ENCODE measurements at regions not wholly inside any gene's neighbourhood (a gene's known extent, or its start where the extent isn't known, plus 50 kb on each side); places are given as distances from the start of the nearest gene placed in this dataset.

DNA sequence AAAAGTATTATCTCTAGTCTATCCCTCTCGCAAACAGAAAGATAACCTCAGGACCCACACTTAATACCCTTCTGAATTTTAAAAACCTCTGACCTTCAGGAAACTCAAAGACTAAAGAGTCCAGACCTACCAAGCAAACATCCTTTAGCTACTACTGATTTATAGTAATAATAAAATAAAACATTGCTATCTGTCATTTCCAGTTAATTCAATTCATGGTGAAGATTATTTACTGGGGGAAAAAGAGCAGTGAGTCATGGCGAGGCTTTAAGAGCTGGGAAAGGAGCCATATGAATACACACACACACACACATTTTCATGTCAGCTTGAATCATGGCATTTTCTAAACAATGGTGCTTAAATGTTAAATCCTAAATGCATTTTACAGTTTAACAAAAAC, 87.1 kb downstream of the FAM76B start:
- TF ChIP-seq, protein P1, sequence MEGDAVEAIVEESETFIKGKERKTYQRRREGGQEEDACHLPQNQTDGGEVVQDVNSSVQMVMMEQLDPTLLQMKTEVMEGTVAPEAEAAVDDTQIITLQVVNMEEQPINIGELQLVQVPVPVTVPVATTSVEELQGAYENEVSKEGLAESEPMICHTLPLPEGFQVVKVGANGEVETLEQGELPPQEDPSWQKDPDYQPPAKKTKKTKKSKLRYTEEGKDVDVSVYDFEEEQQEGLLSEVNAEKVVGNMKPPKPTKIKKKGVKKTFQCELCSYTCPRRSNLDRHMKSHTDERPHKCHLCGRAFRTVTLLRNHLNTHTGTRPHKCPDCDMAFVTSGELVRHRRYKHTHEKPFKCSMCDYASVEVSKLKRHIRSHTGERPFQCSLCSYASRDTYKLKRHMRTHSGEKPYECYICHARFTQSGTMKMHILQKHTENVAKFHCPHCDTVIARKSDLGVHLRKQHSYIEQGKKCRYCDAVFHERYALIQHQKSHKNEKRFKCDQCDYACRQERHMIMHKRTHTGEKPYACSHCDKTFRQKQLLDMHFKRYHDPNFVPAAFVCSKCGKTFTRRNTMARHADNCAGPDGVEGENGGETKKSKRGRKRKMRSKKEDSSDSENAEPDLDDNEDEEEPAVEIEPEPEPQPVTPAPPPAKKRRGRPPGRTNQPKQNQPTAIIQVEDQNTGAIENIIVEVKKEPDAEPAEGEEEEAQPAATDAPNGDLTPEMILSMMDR (IDR thresholded peaks at IDR 0.05; ENCODE audit: low read depth, low read length) = no peak
- no peak for TF ChIP-seq EZH2phosphoT487 (IDR thresholded peaks at IDR 0.05; ENCODE audit: low read depth)
- H3K9ac ChIP-seq (ENCODE audit: low read length) = no peak overlapping the region
- H2AFZ ChIP-seq (ENCODE audit: low read depth, low read length) = no peak overlapping the region; the same call in 1 of the 2 replicates

DNA sequence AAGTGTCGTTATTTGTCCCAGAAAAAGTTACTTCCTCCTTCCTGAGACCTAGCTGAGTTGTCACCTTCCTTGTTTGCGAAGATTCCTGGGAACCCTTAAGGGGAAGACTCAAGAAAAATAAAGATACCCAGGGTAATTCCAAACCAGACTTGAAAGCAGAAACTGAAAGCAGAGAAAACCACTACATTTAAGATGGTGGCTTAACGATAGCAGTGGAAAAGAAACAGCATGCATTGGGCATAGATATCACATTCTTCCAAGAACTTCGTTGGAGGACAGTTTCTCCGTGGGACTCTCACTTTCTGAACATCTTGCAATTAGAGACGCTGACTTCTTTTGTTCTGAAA, 89.1 kb downstream of the FAM76B start:
- Histone ChIP-seq H3K4me2 (ENCODE audit: low read length) (peak overlapping the region; percentile 73), H3K27me3 (ENCODE audit: low read depth, low read length) (no peaks in the 10 kb centered on the region), H3K4me3 (ENCODE audit: low read length) (peak overlapping the region; percentile 59), H3K36me3 (replicated peaks; ENCODE audit: low read depth, low read length) (no peaks in the 10 kb centered on the region), H3K4me1 (ENCODE audit: low read length) (peaks cover 56% of the 10 kb centered on the region), H3K27ac (ENCODE audit: low read length) (no peak overlapping the region), H3K9me3 (ENCODE audit: insufficient read depth, low read length) (no peaks in the 10 kb centered on the region), H4K20me1 (ENCODE audit: insufficient read depth, low read length) (no peaks in the 10 kb centered on the region), H2AFZ (ENCODE audit: low read depth, low read length) (peak overlapping the region; percentile 92), H3K79me2 (ENCODE audit: low read length) (no peaks in the 10 kb centered on the region), H3K9ac (ENCODE audit: low read length) (peak overlapping the region; percentile 23; the same call in 1 of the 2 replicates)
- TF ChIP-seq, protein P1 (IDR thresholded peaks at IDR 0.05; ENCODE audit: low read depth, low read length) = no peak
- TF ChIP-seq EZH2phosphoT487 (IDR thresholded peaks at IDR 0.05; ENCODE audit: low read depth) = no peak

More for the DNA sequence above, 87.1 kb downstream of the FAM76B start:
- no peaks in the 10 kb centered on the region for H3K9me3 ChIP-seq (ENCODE audit: insufficient read depth, low read length)
- H3K4me3 ChIP-seq (ENCODE audit: low read length) = no peak overlapping the region
- H3K79me2 ChIP-seq (ENCODE audit: low read length) = no peaks in the 10 kb centered on the region
- H4K20me1 ChIP-seq (ENCODE audit: insufficient read depth, low read length) = no peaks in the 10 kb centered on the region
- no peaks in the 10 kb centered on the region for H3K36me3 ChIP-seq (replicated peaks; ENCODE audit: low read depth, low read length)
- H3K27me3 ChIP-seq (ENCODE audit: low read depth, low read length) = no peaks in the 10 kb centered on the region
- H3K4me2 ChIP-seq (ENCODE audit: low read length) = peak overlapping the region; percentile 11
- peaks cover 61% of the 10 kb centered on the region for H3K4me1 ChIP-seq (ENCODE audit: low read length)
- H3K27ac ChIP-seq (ENCODE audit: low read length) = no peak overlapping the region

DNA sequence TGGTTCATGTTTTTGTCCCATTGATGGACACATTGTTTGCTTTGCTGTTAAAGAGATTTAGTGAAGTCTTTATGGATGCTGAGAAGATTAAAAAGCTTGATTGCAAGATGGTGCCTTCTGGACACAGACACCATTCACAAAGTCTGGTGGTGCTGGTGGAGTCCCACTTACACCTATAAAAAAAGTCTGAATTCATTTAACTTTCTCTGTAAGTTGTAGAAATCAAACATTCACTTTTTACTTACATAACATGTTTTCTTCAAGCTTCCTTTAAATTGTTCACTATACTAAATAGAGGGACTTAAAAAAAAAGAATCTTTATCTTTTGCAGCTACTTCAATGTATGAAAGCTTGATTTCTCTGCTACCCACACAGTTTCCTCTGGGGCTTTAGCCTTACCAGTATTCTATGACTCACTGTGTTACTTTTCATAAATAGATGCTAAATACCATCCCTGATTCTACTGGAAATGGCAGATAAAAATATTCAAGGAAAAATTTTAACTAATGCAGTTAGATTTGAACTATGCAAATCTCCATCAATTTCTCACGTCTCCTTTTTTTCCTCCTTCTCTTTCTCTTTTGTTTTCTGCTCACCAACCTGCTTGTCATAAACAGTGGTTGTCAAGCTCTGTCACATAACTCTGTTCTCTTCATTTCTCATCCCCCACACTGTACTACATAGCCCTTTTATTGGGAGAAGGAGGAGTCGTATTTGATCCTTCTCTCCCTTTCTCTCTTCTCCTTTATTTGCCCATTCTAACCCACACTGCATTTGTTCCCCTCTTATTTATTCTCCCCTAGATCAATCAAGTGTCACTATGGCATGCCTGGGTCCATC, 89.7 kb downstream of the FAM76B start:
- Histone ChIP-seq H3K4me1 (ENCODE audit: low read length) (peaks cover 51% of the 10 kb centered on the region), H3K27me3 (ENCODE audit: low read depth, low read length) (no peaks in the 10 kb centered on the region), H3K36me3 (replicated peaks; ENCODE audit: low read depth, low read length) (no peaks in the 10 kb centered on the region), H3K9ac (ENCODE audit: low read length) (peak overlapping the region; percentile 23; the same call in 1 of the 2 replicates), H3K4me2 (ENCODE audit: low read length) (peak overlapping the region; percentile 73), H3K79me2 (ENCODE audit: low read length) (no peaks in the 10 kb centered on the region), H3K27ac (ENCODE audit: low read length) (no peak overlapping the region), H3K9me3 (ENCODE audit: insufficient read depth, low read length) (no peaks in the 10 kb centered on the region), H3K4me3 (ENCODE audit: low read length) (peak overlapping the region; percentile 59), H4K20me1 (ENCODE audit: insufficient read depth, low read length) (no peaks in the 10 kb centered on the region), H2AFZ (ENCODE audit: low read depth, low read length) (peak overlapping the region; percentile 92)
- TF ChIP-seq EZH2phosphoT487 (IDR thresholded peaks at IDR 0.05; ENCODE audit: low read depth) = no peak
- TF ChIP-seq, protein P1 (IDR thresholded peaks at IDR 0.05; ENCODE audit: low read depth, low read length) = no peak

DNA sequence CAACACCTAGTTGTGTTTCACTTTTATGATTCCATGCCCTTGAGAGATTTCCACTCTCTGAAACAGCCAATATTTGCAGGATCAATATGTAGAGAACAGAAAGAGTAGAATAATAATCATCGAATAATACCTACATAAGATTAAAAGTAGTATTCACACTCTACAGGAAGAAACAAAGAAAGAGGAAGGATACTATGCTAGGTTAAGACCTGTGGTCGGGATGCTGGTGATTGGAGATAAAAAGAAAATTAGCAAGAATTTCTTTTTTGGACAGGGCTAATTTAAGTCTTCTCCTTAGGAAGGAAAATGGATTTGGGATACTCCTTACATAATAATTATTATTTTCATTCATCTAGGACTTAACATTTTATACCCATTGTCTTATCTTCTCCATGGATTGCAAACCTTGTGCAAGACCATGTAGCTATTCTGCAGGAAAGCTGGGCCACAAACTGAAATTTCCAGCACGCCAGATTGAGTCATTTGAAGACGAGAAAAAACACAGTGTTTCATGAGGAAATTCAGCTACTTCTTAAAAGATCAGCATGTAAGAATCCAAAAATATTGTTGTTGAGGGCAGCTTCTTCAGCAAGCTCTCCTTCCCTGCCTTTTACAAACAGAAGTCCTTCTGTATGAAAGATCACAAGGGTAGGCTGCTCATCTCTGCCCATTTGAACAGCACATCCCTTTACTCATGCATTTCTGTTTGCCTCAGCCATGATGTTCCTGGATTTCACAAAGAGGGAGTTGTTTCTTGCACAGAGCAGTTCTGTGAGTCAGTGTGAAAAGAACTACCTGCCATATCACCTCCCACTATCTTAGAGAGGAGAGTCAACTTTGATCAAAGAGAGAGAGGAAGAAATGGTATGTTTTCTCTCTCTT, 90.7 kb downstream of the FAM76B start:
- TF ChIP-seq, protein P1 (IDR thresholded peaks at IDR 0.05; ENCODE audit: low read depth, low read length) = no peak
- TF ChIP-seq EZH2phosphoT487 (IDR thresholded peaks at IDR 0.05; ENCODE audit: low read depth) = no peak
- no peak overlapping the region for H3K27ac ChIP-seq (ENCODE audit: low read length)
- H4K20me1 ChIP-seq (ENCODE audit: insufficient read depth, low read length) = no peaks in the 10 kb centered on the region
- no peaks in the 10 kb centered on the region for H3K9me3 ChIP-seq (ENCODE audit: insufficient read depth, low read length)
- no peaks in the 10 kb centered on the region for H3K27me3 ChIP-seq (ENCODE audit: low read depth, low read length)
- peaks cover 51% of the 10 kb centered on the region for H3K4me1 ChIP-seq (ENCODE audit: low read length)
- H3K79me2 ChIP-seq (ENCODE audit: low read length) = no peaks in the 10 kb centered on the region
- H3K4me2 ChIP-seq (ENCODE audit: low read length) = peak overlapping the region; percentile 73; the same call in 1 of the 2 replicates
- H3K36me3 ChIP-seq (replicated peaks; ENCODE audit: low read depth, low read length) = no peaks in the 10 kb centered on the region
- no peak overlapping the region for H3K9ac ChIP-seq (ENCODE audit: low read length)
- no peak overlapping the region for H2AFZ ChIP-seq (ENCODE audit: low read depth, low read length)
- H3K4me3 ChIP-seq (ENCODE audit: low read length) = no peak overlapping the region

All from OCI-LY3 (cell line).